AG10803 (cell line): ENCODE measurements at regions not wholly inside any gene's neighbourhood (a gene's known extent, or its start where the extent isn't known, plus 50 kb on each side); places are given as distances from the start of the nearest gene placed in this dataset.
A peak's percentile ranks its signal among the peaks of the same experiment; 100 is the strongest.

ENCODE experiments used
- DNase-seq: peaks from one replicate; pipeline ENCODE4 v3.0.0; 2010; ENCODE audit warnings: low read depth
- H3K4me3 ChIP-seq: 2 replicates; pipeline ENCODE4 v1.5.1; 2011; ENCODE audit warnings: mild to moderate bottlenecking, low read length, control low read depth
- TF ChIP-seq, protein P1 (sequence below): conservative IDR thresholded peaks from 2 replicates; pipeline ENCODE4 v1.5.1; 2011; ENCODE audit warnings: mild to moderate bottlenecking, low read length, control low read depth, inconsistent platforms

DNA sequence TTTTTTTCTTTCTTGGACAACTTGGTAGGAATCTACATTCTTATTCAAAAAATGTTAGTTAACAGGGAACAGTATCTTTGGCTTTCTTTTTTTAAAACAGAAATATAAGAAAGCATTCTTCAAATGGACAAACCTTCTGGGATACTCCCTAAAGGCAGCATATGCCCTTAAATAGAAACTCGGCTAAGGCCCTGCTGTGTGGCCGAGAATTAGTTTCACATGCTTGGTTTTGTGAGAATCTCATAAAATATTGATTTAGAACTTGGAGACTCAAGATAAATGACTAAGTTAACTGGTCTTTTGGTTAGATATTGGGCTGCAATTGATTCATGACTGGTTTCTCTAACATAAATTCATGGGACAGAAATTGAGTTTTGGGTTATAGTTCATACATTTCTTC is 359.9 kb upstream of the XYLT1 start:
- DNase-seq = peak; percentile 43
- TF ChIP-seq, protein P1, sequence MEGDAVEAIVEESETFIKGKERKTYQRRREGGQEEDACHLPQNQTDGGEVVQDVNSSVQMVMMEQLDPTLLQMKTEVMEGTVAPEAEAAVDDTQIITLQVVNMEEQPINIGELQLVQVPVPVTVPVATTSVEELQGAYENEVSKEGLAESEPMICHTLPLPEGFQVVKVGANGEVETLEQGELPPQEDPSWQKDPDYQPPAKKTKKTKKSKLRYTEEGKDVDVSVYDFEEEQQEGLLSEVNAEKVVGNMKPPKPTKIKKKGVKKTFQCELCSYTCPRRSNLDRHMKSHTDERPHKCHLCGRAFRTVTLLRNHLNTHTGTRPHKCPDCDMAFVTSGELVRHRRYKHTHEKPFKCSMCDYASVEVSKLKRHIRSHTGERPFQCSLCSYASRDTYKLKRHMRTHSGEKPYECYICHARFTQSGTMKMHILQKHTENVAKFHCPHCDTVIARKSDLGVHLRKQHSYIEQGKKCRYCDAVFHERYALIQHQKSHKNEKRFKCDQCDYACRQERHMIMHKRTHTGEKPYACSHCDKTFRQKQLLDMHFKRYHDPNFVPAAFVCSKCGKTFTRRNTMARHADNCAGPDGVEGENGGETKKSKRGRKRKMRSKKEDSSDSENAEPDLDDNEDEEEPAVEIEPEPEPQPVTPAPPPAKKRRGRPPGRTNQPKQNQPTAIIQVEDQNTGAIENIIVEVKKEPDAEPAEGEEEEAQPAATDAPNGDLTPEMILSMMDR = no peak

DNA sequence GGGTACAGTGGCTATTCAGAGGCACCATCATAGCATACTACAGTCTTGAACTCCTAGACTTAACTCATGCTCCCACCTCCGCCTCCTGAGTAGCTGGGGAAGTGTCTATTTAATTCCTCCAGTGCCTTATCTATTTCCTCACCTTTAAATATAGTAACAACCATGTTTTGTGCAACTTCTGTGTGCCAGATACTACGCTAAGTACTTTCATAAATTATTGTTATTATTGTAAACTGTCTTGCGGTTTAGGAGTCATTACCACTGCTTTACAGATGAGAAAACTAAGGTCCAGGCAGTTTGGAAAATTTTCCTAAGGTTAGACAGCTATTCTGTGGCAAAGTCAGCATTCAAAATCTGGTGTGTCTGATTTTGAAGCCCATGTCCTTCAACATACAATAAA is 359.1 kb upstream of the XYLT1 start:
- H3K4me3 ChIP-seq = no peak overlapping the region
- TF ChIP-seq, protein P1 = no peak
- peak; percentile 62 for DNase-seq

More for the DNA sequence above, 359.9 kb upstream of the XYLT1 start:
- H3K4me3 ChIP-seq = no peak overlapping the region

DNA sequence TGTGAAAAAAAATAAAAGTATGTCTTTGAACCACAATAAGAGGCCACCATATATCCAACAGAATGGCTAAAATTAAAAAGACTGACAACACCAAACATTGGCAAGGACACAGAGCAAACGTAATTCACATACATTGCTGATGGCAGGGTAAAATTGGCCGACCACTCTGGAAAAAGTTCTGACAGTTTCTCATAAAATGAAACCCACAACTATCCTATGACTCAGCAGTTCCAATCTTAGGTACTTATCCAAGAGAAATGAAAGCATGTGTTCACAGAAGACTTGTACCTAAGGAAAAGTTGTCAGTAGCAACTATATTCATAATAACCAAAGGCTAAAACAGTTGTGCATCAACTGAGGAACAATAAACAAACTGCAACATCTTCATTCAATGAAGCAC is 357.3 kb upstream of the XYLT1 start:
- DNase-seq = peak; percentile 88
- no peak overlapping the region for H3K4me3 ChIP-seq
- TF ChIP-seq, protein P1 = no peak

DNA sequence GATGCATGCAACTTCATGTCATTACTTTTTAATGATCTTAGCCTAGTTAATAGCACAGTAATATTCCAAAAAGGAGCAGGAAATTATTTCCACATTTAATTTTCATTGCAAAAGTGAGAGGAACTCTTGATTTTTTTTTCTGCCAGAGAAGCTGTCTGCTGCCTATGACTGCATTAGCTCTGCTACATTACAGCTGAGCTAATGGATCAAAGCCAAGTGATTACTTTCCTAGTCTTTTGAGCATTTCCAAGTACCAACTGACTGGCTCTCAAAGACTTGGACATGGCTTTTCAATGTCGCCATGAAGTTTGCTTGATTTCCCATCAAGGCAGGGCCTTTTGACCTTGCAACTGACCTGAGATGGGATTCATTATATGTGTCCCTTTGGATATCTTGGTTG is 356.6 kb upstream of the XYLT1 start:
- no peak overlapping the region for H3K4me3 ChIP-seq

DNA sequence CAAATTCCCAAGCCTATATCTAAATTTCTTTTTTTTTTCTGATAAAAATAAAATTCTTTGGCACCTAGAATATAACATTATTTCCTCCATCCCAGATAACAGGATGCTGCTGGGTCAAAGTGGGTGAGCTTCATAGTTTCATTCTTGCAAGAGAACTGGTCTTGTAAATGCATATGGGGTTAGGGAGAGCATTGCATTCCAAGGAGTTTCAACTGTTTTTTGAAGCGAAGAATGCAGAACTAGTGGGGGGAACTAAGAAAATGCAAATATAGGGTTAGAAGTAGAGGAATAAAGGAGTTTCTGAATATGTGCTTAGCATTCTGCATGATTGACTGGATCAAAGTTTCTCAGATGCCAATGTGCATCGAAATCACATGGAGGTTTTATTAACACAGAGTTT is 347.2 kb upstream of the XYLT1 start:
- TF ChIP-seq, protein P1 = no peak
- DNase-seq = no peak

More for the DNA sequence above, 356.6 kb upstream of the XYLT1 start:
- DNase-seq = peak; percentile 63
- TF ChIP-seq, protein P1 = no peak

DNA sequence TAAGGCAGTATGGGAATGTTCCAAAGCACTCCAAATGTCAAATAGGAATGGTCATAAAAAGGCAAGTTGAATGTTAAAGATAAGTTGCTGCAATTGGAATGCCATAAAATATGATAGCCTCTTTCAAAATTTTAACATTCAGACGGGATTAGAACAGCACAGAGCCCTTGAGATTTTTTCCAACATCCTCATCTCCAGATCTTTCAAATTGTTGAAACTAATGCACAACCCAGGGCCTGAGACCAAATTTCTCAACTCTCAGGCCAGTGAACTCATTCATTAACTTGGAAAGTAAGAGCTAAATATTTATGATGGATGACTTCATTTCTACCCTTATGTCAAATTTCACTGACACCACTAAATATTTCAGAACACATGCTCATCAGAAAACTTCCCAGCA is 346.5 kb upstream of the XYLT1 start:
- TF ChIP-seq, protein P1 = no peak
- DNase-seq = peak; percentile 22
- no peak overlapping the region for H3K4me3 ChIP-seq

More for the DNA sequence above, 347.2 kb upstream of the XYLT1 start:
- no peak overlapping the region for H3K4me3 ChIP-seq

DNA sequence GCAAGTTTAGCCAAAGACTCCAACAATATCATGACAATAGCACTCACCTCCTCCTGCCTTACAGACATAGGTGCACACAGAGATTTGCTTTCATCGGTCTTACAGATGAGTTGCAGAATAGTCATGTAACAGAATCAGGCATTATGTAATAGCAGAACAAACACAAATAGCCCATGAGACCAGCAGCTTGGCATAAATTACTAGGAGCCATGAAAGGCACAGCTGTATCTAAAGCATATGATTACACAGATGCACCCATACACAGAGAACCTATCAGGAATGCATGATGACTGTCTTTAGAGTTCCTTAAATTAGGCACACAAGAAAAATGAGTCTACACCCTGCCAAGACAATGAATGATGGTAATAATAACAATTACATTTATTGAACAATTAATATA is 342.0 kb upstream of the XYLT1 start:
- no peak for DNase-seq
- H3K4me3 ChIP-seq = no peak overlapping the region
- TF ChIP-seq, protein P1 = no peak
